Panc1 (cell line): ENCODE measurements at regions not wholly inside any gene's neighbourhood (a gene's known extent, or its start where the extent isn't known, plus 50 kb on each side); places are given as distances from the start of the nearest gene placed in this dataset.

Experiments used
- ATAC-seq: fragments of 200-7000 bp; cut with Tn5 transposase; 2 replicates; pipeline ENCODE4 v1.9.1; 2020; ENCODE audit warnings: mild to moderate bottlenecking, moderate library complexity
- BruUV-seq: library from RNA; stranded (reverse); fragments of 400-500 nt; replicated peaks from 2 replicates; lab custom pipeline; 2021; lab: Mats Ljungman, UMichigan
- CTCF ChIA-PET: fragments of 300-600 bp; sonication (Branson Sonifier 250); formaldehyde crosslinking; loops from one replicate; lab custom pipeline; 2022; ENCODE audit warnings: antibody characterized with exemption; lab: Charles Lee
- POLR2A ChIA-PET: fragments of 300-600 bp; sonication (Branson Sonifier 250); formaldehyde crosslinking; loops from one replicate; lab custom pipeline; 2022; ENCODE audit warnings: antibody characterized with exemption; lab: Charles Lee
- DNase-seq: peaks from one replicate; pipeline ENCODE4 v3.0.0-alpha.2; 2010; ENCODE audit warnings: low read depth, low spot score
- H3K27ac ChIP-seq: 2 replicates; pipeline ENCODE4 v1.5.1; 2011; ENCODE audit warnings: mild to moderate bottlenecking, low read length, inconsistent platforms
- H3K27me3 ChIP-seq: fragments of 200-500 bp; sonication (Bioruptor generic); 2 replicates; pipeline ENCODE4 v1.6.0; 2014; ENCODE audit warnings: low read length, inconsistent platforms; ENCODE audit not compliant: control insufficient read depth, insufficient read depth
- H3K36me3 ChIP-seq: fragments of 200-500 bp; sonication (Bioruptor generic); 2 replicates; pipeline ENCODE4 v1.5.1; 2014; ENCODE audit warnings: inconsistent platforms, mild to moderate bottlenecking, low read length, moderate library complexity; ENCODE audit not compliant: control insufficient read depth, insufficient read depth
- H3K4me1 ChIP-seq: 2 replicates; pipeline ENCODE4 v1.5.1; 2011; ENCODE audit warnings: inconsistent platforms, mild to moderate bottlenecking, low read length, moderate library complexity; ENCODE audit not compliant: control insufficient read depth, insufficient read depth
- H3K4me3 ChIP-seq, 2 experiments: 2 replicates each; pipeline ENCODE4 v1.5.1; 2011 to 2012; ENCODE audit warnings: low read depth in 2 of 2, low read length in 2 of 2, mild to moderate bottlenecking in 2 of 2, inconsistent platforms in 1 of 2, moderate library complexity in 1 of 2
- H3K9me3 ChIP-seq: fragments of 200-500 bp; sonication (Bioruptor generic); 2 replicates; pipeline ENCODE4 v1.5.1; 2014; ENCODE audit warnings: low read depth, mild to moderate bottlenecking, inconsistent platforms, low read length, moderate library complexity; ENCODE audit not compliant: control insufficient read depth, insufficient read depth
- CTCF ChIP-seq: fragments of 450-650 bp; IDR thresholded peaks from 2 replicates; pipeline ENCODE4 v1.5.1; 2017; ENCODE audit warnings: mild to moderate bottlenecking
- POLR2AphosphoS5 ChIP-seq: IDR thresholded peaks from 2 replicates; pipeline ENCODE4 v1.6.1; 2012; ENCODE audit warnings: mild to moderate bottlenecking, low read depth, low read length, moderate library complexity
- REST ChIP-seq, 2 experiments: IDR thresholded peaks; 2 replicates each; pipeline ENCODE4 v1.6.1; 2011 to 2012; ENCODE audit warnings: low read depth in 2 of 2, control low read depth in 1 of 2, low read length in 1 of 2, mild to moderate bottlenecking in 1 of 2, moderate library complexity in 1 of 2; ENCODE audit not compliant: insufficient read depth in 1 of 2
- SIN3A ChIP-seq: IDR thresholded peaks from 2 replicates; pipeline ENCODE4 v1.6.1; 2012; ENCODE audit warnings: low read depth, mild to moderate bottlenecking, low read length, moderate library complexity, borderline replicate concordance; ENCODE audit not compliant: insufficient read depth
- TCF7L2 ChIP-seq: IDR thresholded peaks from 2 replicates; pipeline ENCODE4 v1.6.1; 2011; ENCODE audit warnings: mild to moderate bottlenecking, low read depth, low read length, inconsistent platforms
- in situ Hi-C: cut with HindIII; loops from 2 replicates; pipeline ENCODE4 v1.10.0; 2016; ENCODE audit warnings: low sequenced_read_pairs, low pct_unique_long_range_greater_than_20kb
- intact Hi-C: fragments of 100-400 bp; cut with micrococcal nuclease; formaldehyde crosslinking; loops from one replicate; pipeline ENCODE4 v1.10.0; 2022; ENCODE audit not compliant: unreplicated experiment

GRCh38 chr1:5232537-5232936 is 578.1 kb downstream of the AJAP1 start:
- TF ChIP-seq POLR2AphosphoS5 (no peak), TCF7L2 (no peak)
- Histone ChIP-seq H3K36me3 (no peaks in the 10 kb centered on the region), H3K27me3 (0 out of 2 replicates have a peak, but pooled peaks cover 4% of the 10 kb centered on the region), H3K4me3 (no peak overlapping the region), H3K9me3 (no peaks in the 10 kb centered on the region), H3K4me1 (no peaks in the 10 kb centered on the region), H3K27ac (no peak overlapping the region)
- BruUV-seq: no TSS peak
- no peak for ATAC-seq
- CTCF ChIA-PET: no interaction called here
- POLR2A ChIA-PET: no interaction called here
- intact Hi-C loops (no loop called here), in situ Hi-C loops (no loop called here)
- no peak for DNase-seq

DNA sequence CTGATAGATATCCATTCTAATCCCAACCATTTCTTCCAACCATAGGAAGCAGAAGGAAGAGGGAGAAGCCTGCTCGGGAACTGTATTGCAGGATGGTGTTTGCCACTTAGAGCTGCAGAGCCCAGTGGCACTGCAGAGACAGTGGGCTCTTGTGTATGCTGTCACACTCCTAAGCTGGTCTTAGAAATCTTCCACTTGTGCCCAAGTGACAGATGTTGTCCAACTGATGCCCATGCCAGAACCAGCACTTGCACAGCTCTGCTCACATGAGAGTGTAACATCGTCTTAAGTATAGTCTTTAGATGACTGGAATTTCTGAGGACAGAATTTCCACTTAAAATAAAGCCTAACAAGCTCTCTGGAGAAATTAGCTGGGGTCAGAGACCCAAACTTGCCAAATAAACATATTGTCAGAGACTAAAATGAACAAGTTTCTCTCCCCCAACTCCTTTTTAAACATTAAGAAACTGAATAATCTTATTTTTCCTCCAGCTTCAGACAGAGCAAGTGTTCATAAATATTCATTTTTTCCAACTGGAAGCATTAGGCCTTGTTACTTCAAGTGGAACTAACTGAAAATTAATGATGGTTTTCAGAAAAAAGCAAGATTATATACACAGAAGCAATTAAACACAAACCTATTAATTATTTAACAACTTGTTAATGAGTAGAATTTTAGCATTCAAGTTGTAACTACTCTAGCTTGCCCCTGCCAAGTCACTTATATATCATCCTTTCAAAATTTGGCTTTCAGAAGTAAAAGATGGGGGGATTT is 577.3 kb downstream of the AJAP1 start:
- Histone ChIP-seq H3K27ac (no peak overlapping the region), H3K27me3 (peaks cover 4% of the 10 kb centered on the region; the same call in 1 of the 2 replicates), H3K36me3 (no peaks in the 10 kb centered on the region), H3K4me3 (no peak overlapping the region), H3K9me3 (no peaks in the 10 kb centered on the region), H3K4me1 (no peaks in the 10 kb centered on the region)
- intact Hi-C loops (no loop called here), in situ Hi-C loops (no loop called here)
- TF ChIP-seq SIN3A: no peak
- TF ChIP-seq CTCF: no peak
- no peak for TF ChIP-seq POLR2AphosphoS5
- no peak for TF ChIP-seq REST (IDR thresholded peaks at IDR 0.05; ENCODE audit: insufficient read depth in 1 of 2, low read depth in 2 of 2, low read length in 1 of 2)
- TF ChIP-seq TCF7L2: no peak
- no peak for DNase-seq
- POLR2A ChIA-PET: no interaction called here
- BruUV-seq: no TSS peak
- CTCF ChIA-PET: no interaction called here
- no peak for ATAC-seq

DNA sequence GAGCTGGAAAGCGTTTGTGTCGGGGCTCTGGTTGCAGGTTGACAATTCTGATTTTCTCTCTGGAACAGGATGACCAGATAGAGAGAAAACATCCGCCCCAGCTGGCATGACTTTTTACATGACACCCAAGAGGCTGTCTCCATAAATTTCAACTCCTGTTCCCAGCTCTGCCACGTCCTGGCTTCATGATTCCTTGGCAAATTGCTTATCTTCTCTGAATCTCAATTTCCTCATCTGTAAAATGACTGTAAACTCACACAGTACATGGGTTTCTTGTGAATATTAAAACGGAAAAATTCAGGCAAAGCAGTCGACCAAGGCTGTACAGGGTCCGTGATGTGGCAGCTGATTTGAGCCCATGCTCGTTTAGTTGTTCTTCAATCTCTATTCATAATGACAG is 572.7 kb downstream of the AJAP1 start:
- H3K27ac ChIP-seq: no peak overlapping the region
- H3K36me3 ChIP-seq: no peaks in the 10 kb centered on the region
- CTCF ChIA-PET: interaction anchor here (0.7 kb wide), 1 partner anchor 256 kb away, joined by 4 read pairs; no protein-coding TSS in a partner anchor
- no peak for DNase-seq
- H3K4me3 ChIP-seq: no peak overlapping the region
- H3K27me3 ChIP-seq: peaks cover 4% of the 10 kb centered on the region
- no TSS peak for BruUV-seq
- H3K4me1 ChIP-seq: no peaks in the 10 kb centered on the region
- no peaks in the 10 kb centered on the region for H3K9me3 ChIP-seq
- no peak for ATAC-seq
- intact Hi-C loops: no loop called here
- POLR2A ChIA-PET: no interaction called here
- in situ Hi-C loops: no loop called here
- TF ChIP-seq CTCF (no peak), REST (IDR thresholded peaks at IDR 0.05; ENCODE audit: insufficient read depth in 1 of 2, low read depth in 2 of 2, low read length in 1 of 2) (no peak)
